K562 (cell line): ENCODE measurements at regions not wholly inside any gene's neighbourhood (a gene's known extent, or its start where the extent isn't known, plus 50 kb on each side); places are given as distances from the start of the nearest gene placed in this dataset.

Experiments
- ATAC-seq: fragments of 200-7000 bp; cut with Tn5 transposase; 3 replicates; pipeline ENCODE4 v1.9.1; 2020; ENCODE audit warnings: moderate library complexity
- BruUV-seq: library from RNA; stranded (reverse); fragments of 400-500 nt; replicated peaks from 2 replicates; lab custom pipeline; 2021; lab: Mats Ljungman, UMichigan
- CTCF ChIA-PET: fragments of 300-600 bp; formaldehyde crosslinking; extraction: SDS; loops from one replicate; lab custom pipeline; 2021; ENCODE audit warnings: low intra/inter-chr PET ratio; lab: Yijun Ruan, JAX
- POLR2A ChIA-PET: fragments of 300-600, 350-650 bp; sonication (Branson Sonifier 250); formaldehyde crosslinking; extraction: SDS; loops from one replicate; lab custom pipeline; 2021; ENCODE audit warnings: antibody characterized with exemption, inconsistent platforms; lab: Yijun Ruan, JAX
- DNase-seq, 4 experiments: peaks; one replicate each; pipeline versions ENCODE4 v3.0.0 to v3.0.0-alpha.2; 2011 to 2018; ENCODE audit warnings: low spot score in 3 of 4, mixed read lengths in 3 of 4; ENCODE audit errors: extremely low read depth in 1 of 4
- FAIRE-seq: peaks from 2 replicates; lab custom pipeline; 2011; peaks lifted over from hg19 to GRCh38; lab: Jason Lieb, UNC
- H2AFZ ChIP-seq: 2 replicates; pipeline ENCODE4 v1.6.0; 2011; ENCODE audit warnings: low read depth, low read length, control low read depth, inconsistent platforms
- H3K27ac ChIP-seq: fragments of 200-600 bp; 3 replicates; pipeline ENCODE4 v1.8.0; 2011; ENCODE audit warnings: low read depth, mild to moderate bottlenecking, control low read depth, inconsistent platforms, low read length, moderate library complexity, mixed read lengths; ENCODE audit errors: extremely low read depth
- H3K27me3 ChIP-seq, 2 experiments: fragments of 300-600 bp in 1 of 2; 2 replicates in 1 of 2; 3 replicates in 1 of 2; pipeline versions ENCODE4 v1.6.0 to v1.8.0; 2011; ENCODE audit warnings: inconsistent platforms in 2 of 2, low read length in 2 of 2, mild to moderate bottlenecking in 1 of 2, mixed read lengths in 1 of 2, moderate library complexity in 1 of 2; ENCODE audit not compliant: control insufficient read depth in 2 of 2, insufficient read depth in 2 of 2
- H3K36me3 ChIP-seq: fragments of 300-600 bp; 3 replicates; pipeline ENCODE4 v1.8.0; 2011; ENCODE audit warnings: mild to moderate bottlenecking, low read length, inconsistent platforms; ENCODE audit not compliant: control insufficient read depth, insufficient read depth
- H3K4me1 ChIP-seq, 2 experiments: fragments of 200-600 bp in 1 of 2; replicated peaks in 1 of 2; 2 replicates in 1 of 2; 3 replicates in 1 of 2; pipeline versions ENCODE4 v1.5.1 to v1.8.0; 2011; ENCODE audit warnings: inconsistent platforms in 2 of 2, low read length in 2 of 2, mild to moderate bottlenecking in 1 of 2, mixed read lengths in 1 of 2, moderate library complexity in 1 of 2; ENCODE audit not compliant: control insufficient read depth in 2 of 2, insufficient read depth in 2 of 2
- H3K4me2 ChIP-seq: 2 replicates; pipeline ENCODE4 v1.6.1; 2011; ENCODE audit warnings: low read length, control low read depth, inconsistent platforms, mixed read lengths; ENCODE audit not compliant: insufficient read depth
- H3K4me3 ChIP-seq: fragments of 200-600 bp; sonication (generic), shearing (Covaris generic); 2 replicates; pipeline ENCODE4 v1.5.1; 2016; ENCODE audit warnings: control low read depth, inconsistent platforms
- H3K79me2 ChIP-seq: fragments of 200-600 bp; 3 replicates; pipeline ENCODE4 v1.8.0; 2011; ENCODE audit warnings: low read length, inconsistent platforms; ENCODE audit not compliant: control insufficient read depth, insufficient read depth
- H3K9ac ChIP-seq, 2 experiments: 2 replicates each; pipeline versions ENCODE4 v1.6.0 to v1.6.1; 2011; ENCODE audit warnings: low read depth in 2 of 2, low read length in 2 of 2, control low read depth in 1 of 2, inconsistent platforms in 1 of 2, mild to moderate bottlenecking in 1 of 2, mixed read lengths in 1 of 2; ENCODE audit not compliant: insufficient read depth in 1 of 2
- H3K9me1 ChIP-seq: one replicate; pipeline ENCODE4 v1.6.0; 2011; ENCODE audit warnings: inconsistent platforms, mild to moderate bottlenecking, low read length, moderate library complexity; ENCODE audit not compliant: control insufficient read depth, insufficient read depth
- H3K9me3 ChIP-seq: replicated peaks from 2 replicates; pipeline ENCODE4 v1.5.1; 2011; ENCODE audit warnings: low read depth, low read length, inconsistent platforms; ENCODE audit not compliant: control insufficient read depth, insufficient read depth
- H4K20me1 ChIP-seq: replicated peaks from 2 replicates; pipeline ENCODE4 v1.6.1; 2011; ENCODE audit warnings: low read length, inconsistent platforms, mixed read lengths; ENCODE audit not compliant: control insufficient read depth, insufficient read depth
- ARID1B ChIP-seq: fragments of 450-650 bp; IDR thresholded peaks from 2 replicates; pipeline ENCODE4 v1.6.1; 2016; ENCODE audit warnings: antibody characterized with exemption, mild to moderate bottlenecking, inconsistent platforms
- CBFB ChIP-seq: sonication (generic); formaldehyde crosslinking; IDR thresholded peaks from 2 replicates; pipeline ENCODE4 v1.4.0; 2020; ENCODE audit warnings: mild to moderate bottlenecking, missing genetic modification reagents
- CEBPB ChIP-seq: fragments of 450-650 bp; IDR thresholded peaks from 2 replicates; pipeline ENCODE4 v1.6.1; 2016; ENCODE audit warnings: missing genetic modification characterization, missing compliant biosample characterization
- GATA2 ChIP-seq: sonication (generic); formaldehyde crosslinking; IDR thresholded peaks from 2 replicates; pipeline ENCODE4 v1.4.0; 2020; ENCODE audit warnings: mild to moderate bottlenecking, missing genetic modification reagents
- GATAD2B ChIP-seq: fragments of 450-650 bp; IDR thresholded peaks from 2 replicates; pipeline ENCODE4 v1.6.1; 2017; ENCODE audit warnings: mild to moderate bottlenecking, borderline replicate concordance
- LARP7 ChIP-seq: fragments of 450-650 bp; IDR thresholded peaks from 2 replicates; pipeline ENCODE4 v1.6.1; 2016
- NFATC3 ChIP-seq: fragments of 450-650 bp; IDR thresholded peaks from 2 replicates; pipeline ENCODE4 v1.6.1; 2017; ENCODE audit warnings: mild to moderate bottlenecking
- NR4A1 ChIP-seq, 2 experiments: fragments of 250-450 bp in 1 of 2; fragments of 450-650 bp in 1 of 2; sonication (Bioruptor Pico) in 1 of 2; IDR thresholded peaks; 2 replicates each; pipeline versions ENCODE4 v1.4.0 to v1.6.1; 2016 to 2020; ENCODE audit warnings: mild to moderate bottlenecking in 2 of 2, missing compliant biosample characterization in 1 of 2, missing genetic modification characterization in 1 of 2, moderate library complexity in 1 of 2
- SREBF1 ChIP-seq: fragments of 150-350 bp; IDR thresholded peaks from 2 replicates; pipeline ENCODE4 v1.6.1; 2014; ENCODE audit warnings: antibody characterized with exemption, low read depth, low read length, borderline replicate concordance
- TCFL5 ChIP-seq: fragments of 250-450 bp; sonication (Bioruptor Pico); conservative IDR thresholded peaks from 2 replicates; pipeline ENCODE4 v1.6.1; 2021; ENCODE audit warnings: mild to moderate bottlenecking, moderate library complexity, matching md5 sums
- ZNF146 ChIP-seq: IDR thresholded peaks from one replicate; pipeline ENCODE4 v1.6.1; 2018; ENCODE audit warnings: missing compliant biosample characterization; ENCODE audit not compliant: unreplicated experiment
- ZNF24 ChIP-seq: fragments of 450-650 bp; IDR thresholded peaks from 2 replicates; pipeline ENCODE4 v1.6.1; 2016
- ZNF583 ChIP-seq: fragments of 250-450 bp; sonication (Bioruptor Pico); IDR thresholded peaks from 2 replicates; pipeline ENCODE4 v1.4.0; 2020
- WGBS: fragments of 100-300 bp; shearing (Covaris generic); methylation state at CpG from one replicate; pipeline ENCODE4 v1.1.6; 2016; ENCODE audit warnings: low coverage, mixed read lengths; ENCODE audit not compliant: insufficient coverage; ENCODE audit errors: missing lambda C conversion rate; 5-methylcytosine and 5-hydroxymethylcytosine counted together
- in situ Hi-C: fragments of 300-500 bp; cut with MboI; formaldehyde crosslinking; loops from 4 replicates; pipeline ENCODE4 v1.15.0; 2018; ENCODE audit warnings: inconsistent platforms, mixed read lengths
- intact Hi-C: fragments of 100-400 bp; cut with micrococcal nuclease; formaldehyde crosslinking; loops from 2 replicates; pipeline ENCODE4 v1.14.2; 2022

GRCh38 chr3:124201226-124201625 is 209.3 kb upstream of the ROPN1 start:
- no peaks in the 10 kb centered on the region for H3K9me3 ChIP-seq
- no TSS peak for BruUV-seq
- ChIA-PET CTCF (no interaction called here), POLR2A (no interaction called here)
- H2AFZ ChIP-seq: no peak overlapping the region
- ATAC-seq (no peak), FAIRE-seq (no peak), DNase-seq (no peak)
- intact Hi-C loops (no loop called here), in situ Hi-C loops (no loop called here)
- no peaks in the 10 kb centered on the region for H3K27me3 ChIP-seq
- H4K20me1 ChIP-seq: no peaks in the 10 kb centered on the region
- TF ChIP-seq NR4A1 (CRISPR knock-in tag; IDR thresholded peaks at IDR 0.05): no peak
- TF ChIP-seq NR4A1 (tag; IDR thresholded peaks at IDR 0.05): no peak
- 0% methylated on average over 2 of the region's 3 CpGs for WGBS
- H3K4me2 ChIP-seq: no peak overlapping the region
- no peaks in the 10 kb centered on the region for H3K79me2 ChIP-seq
- H3K36me3 ChIP-seq: no peaks in the 10 kb centered on the region
- H3K27ac ChIP-seq: no peak overlapping the region
- H3K4me1 ChIP-seq: no peaks in the 10 kb centered on the region
- no peak overlapping the region for H3K9ac ChIP-seq
- H3K9me1 ChIP-seq: no peaks in the 10 kb centered on the region
- no peak overlapping the region for H3K4me3 ChIP-seq

GRCh38 chr3:124201786-124202185 is 209.9 kb upstream of the ROPN1 start:
- 0% methylated on average over 1 of the region's 2 CpGs for WGBS
- ATAC-seq: no peak
- Histone ChIP-seq H4K20me1 (no peaks in the 10 kb centered on the region), H3K27ac (no peak overlapping the region), H3K9me1 (no peaks in the 10 kb centered on the region), H3K79me2 (no peaks in the 10 kb centered on the region), H3K9ac (no peak overlapping the region), H3K27me3 (no peaks in the 10 kb centered on the region), H3K9me3 (no peaks in the 10 kb centered on the region), H3K4me1 (no peaks in the 10 kb centered on the region), H3K36me3 (no peaks in the 10 kb centered on the region), H2AFZ (no peak overlapping the region), H3K4me3 (no peak overlapping the region), H3K4me2 (no peak overlapping the region)
- in situ Hi-C loops: no loop called here
- FAIRE-seq: no peak
- ChIA-PET CTCF (no interaction called here), POLR2A (interaction anchor here (0.6 kb wide), 1 partner anchor 185 kb away, joined by 3 read pairs; no protein-coding TSS in a partner anchor)
- no peak for DNase-seq
- intact Hi-C loops: no loop called here
- TF ChIP-seq GATAD2B (no peak), GATA2 (no peak), CEBPB (tag) (no peak), NFATC3 (no peak), ZNF146 (CRISPR knock-in tag) (no peak), ARID1B (no peak), LARP7 (no peak), TCFL5 (no peak), CBFB (CRISPR knock-in tag) (no peak), SREBF1 (no peak), ZNF24 (no peak), ZNF583 (CRISPR knock-in tag) (no peak)
- BruUV-seq: no TSS peak
